Erythroblast (primary cell): ENCODE measurements at regions not wholly inside any gene's neighbourhood (a gene's known extent, or its start where the extent isn't known, plus 50 kb on each side); places are given as distances from the start of the nearest gene placed in this dataset.

Source experiments
- GATA1 ChIP-seq: IDR thresholded peaks from 2 replicates; pipeline ENCODE4 v1.6.1; 2011; ENCODE audit warnings: low read depth, mild to moderate bottlenecking, control low read depth, low read length, moderate library complexity
- POLR2A ChIP-seq: IDR thresholded peaks from 2 replicates; pipeline ENCODE4 v1.6.1; 2011; ENCODE audit warnings: mild to moderate bottlenecking, low read length

- TF ChIP-seq POLR2A (no peak), GATA1 (no peak)
These were observed 557.0 kb upstream of the CNTNAP5 start for GRCh38 chr2:123468071-123468470.
